HEK293 (cell line): ENCODE measurements at regions not wholly inside any gene's neighbourhood (a gene's known extent, or its start where the extent isn't known, plus 50 kb on each side); places are given as distances from the start of the nearest gene placed in this dataset.

Experiments
- KLF16 ChIP-seq: fragments of 450-650 bp; formaldehyde crosslinking; IDR thresholded peaks from 2 replicates; pipeline ENCODE4 v1.5.1; 2017; ENCODE audit warnings: missing biosample characterization, missing genetic modification characterization
- TCF7L2 ChIP-seq: IDR thresholded peaks from 2 replicates; pipeline ENCODE4 v1.6.1; 2011; ENCODE audit warnings: low read depth, mild to moderate bottlenecking, inconsistent platforms, low read length, moderate library complexity, borderline replicate concordance
- ZBTB1 ChIP-seq: fragments of 450-650 bp; formaldehyde crosslinking; IDR thresholded peaks from 2 replicates; pipeline ENCODE4 v1.5.1; 2016; ENCODE audit warnings: missing biosample characterization, missing genetic modification characterization
- ZFP41 ChIP-seq: fragments of 450-650 bp; formaldehyde crosslinking; IDR thresholded peaks from 2 replicates; pipeline ENCODE4 v1.5.1; 2016; ENCODE audit warnings: missing biosample characterization, missing genetic modification characterization, borderline replicate concordance
- ZNF114 ChIP-seq: fragments of 450-650 bp; formaldehyde crosslinking; IDR thresholded peaks from 2 replicates; pipeline ENCODE4 v1.5.0; 2017; ENCODE audit warnings: missing biosample characterization, missing genetic modification characterization
- ZNF140 ChIP-seq: fragments of 450-650 bp; formaldehyde crosslinking; IDR thresholded peaks from 2 replicates; pipeline ENCODE4 v1.5.1; 2016; ENCODE audit warnings: missing biosample characterization, missing genetic modification characterization
- TF ChIP-seq, protein P1 (sequence below): fragments of 450-650 bp; formaldehyde crosslinking; IDR thresholded peaks from 2 replicates; pipeline ENCODE4 v1.5.1; 2016; ENCODE audit warnings: missing biosample characterization, missing genetic modification characterization
- TF ChIP-seq, protein P2 (sequence below): fragments of 450-650 bp; formaldehyde crosslinking; IDR thresholded peaks from 2 replicates; pipeline ENCODE4 v1.5.1; 2016; ENCODE audit warnings: missing biosample characterization, missing genetic modification characterization

DNA sequence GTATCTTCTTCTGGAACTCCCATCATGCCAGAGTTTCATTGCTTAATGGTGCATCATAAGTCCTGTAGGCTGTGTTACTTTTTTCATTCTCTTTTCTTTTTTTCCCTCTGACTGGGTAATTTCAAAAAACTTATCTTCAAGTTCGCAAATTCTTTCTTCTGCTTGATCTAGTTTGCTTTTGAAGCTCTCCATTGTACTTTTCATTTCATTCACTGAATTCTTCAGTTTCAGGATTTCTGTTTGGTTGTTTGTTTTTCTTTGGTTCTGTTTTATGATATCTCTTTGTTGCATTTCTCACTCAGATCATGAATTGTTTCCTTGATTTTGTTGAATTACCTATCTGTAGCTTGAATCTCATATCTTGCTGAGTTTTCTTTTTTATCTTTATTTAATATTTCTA is 83.3 kb upstream of the PRMT8 start:
- TF ChIP-seq, protein P1, sequence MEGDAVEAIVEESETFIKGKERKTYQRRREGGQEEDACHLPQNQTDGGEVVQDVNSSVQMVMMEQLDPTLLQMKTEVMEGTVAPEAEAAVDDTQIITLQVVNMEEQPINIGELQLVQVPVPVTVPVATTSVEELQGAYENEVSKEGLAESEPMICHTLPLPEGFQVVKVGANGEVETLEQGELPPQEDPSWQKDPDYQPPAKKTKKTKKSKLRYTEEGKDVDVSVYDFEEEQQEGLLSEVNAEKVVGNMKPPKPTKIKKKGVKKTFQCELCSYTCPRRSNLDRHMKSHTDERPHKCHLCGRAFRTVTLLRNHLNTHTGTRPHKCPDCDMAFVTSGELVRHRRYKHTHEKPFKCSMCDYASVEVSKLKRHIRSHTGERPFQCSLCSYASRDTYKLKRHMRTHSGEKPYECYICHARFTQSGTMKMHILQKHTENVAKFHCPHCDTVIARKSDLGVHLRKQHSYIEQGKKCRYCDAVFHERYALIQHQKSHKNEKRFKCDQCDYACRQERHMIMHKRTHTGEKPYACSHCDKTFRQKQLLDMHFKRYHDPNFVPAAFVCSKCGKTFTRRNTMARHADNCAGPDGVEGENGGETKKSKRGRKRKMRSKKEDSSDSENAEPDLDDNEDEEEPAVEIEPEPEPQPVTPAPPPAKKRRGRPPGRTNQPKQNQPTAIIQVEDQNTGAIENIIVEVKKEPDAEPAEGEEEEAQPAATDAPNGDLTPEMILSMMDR (tag by site-specific recombination): no peak
- no peak for TF ChIP-seq ZFP41 (tag by site-specific recombination)
- TF ChIP-seq ZBTB1 (tag by site-specific recombination): no peak
- TF ChIP-seq, protein P2, sequence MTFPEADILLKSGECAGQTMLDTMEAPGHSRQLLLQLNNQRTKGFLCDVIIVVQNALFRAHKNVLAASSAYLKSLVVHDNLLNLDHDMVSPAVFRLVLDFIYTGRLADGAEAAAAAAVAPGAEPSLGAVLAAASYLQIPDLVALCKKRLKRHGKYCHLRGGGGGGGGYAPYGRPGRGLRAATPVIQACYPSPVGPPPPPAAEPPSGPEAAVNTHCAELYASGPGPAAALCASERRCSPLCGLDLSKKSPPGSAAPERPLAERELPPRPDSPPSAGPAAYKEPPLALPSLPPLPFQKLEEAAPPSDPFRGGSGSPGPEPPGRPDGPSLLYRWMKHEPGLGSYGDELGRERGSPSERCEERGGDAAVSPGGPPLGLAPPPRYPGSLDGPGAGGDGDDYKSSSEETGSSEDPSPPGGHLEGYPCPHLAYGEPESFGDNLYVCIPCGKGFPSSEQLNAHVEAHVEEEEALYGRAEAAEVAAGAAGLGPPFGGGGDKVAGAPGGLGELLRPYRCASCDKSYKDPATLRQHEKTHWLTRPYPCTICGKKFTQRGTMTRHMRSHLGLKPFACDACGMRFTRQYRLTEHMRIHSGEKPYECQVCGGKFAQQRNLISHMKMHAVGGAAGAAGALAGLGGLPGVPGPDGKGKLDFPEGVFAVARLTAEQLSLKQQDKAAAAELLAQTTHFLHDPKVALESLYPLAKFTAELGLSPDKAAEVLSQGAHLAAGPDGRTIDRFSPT (tag by site-specific recombination): no peak
- TF ChIP-seq ZNF114: no peak
- TF ChIP-seq KLF16 (tag by site-specific recombination): no peak
- no peak for TF ChIP-seq ZNF140 (tag by site-specific recombination)
- TF ChIP-seq TCF7L2: no peak
